ENCODE measurements at regions not wholly inside any gene's neighbourhood (a gene's known extent, or its start where the extent isn't known, plus 50 kb on each side); places are given as distances from the start of the nearest gene placed in this dataset.

DNA sequence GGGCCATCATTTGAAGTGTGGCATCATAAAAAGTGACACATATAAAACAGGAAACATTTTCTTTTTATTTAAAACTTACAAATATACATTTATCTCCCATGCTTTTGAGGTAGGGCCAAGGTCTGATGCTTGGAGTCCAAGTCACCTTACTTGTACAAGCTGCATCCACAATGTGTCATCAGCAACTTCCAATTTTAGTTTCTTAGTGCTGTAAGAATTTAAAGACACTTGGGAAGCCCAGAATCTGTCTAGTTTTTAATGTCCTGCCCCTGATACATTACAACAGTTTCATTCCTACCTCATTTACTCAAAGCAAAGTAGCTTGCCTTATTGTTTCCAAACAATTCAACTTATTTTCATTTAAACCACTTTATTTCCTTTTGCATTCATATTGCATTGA, 297.7 kb downstream of the MTX2 start:
- H3K4me1 ChIP-seq (ENCODE audit: insufficient read depth, low read length) = peaks cover 15% of the 10 kb centered on the region
- no peak overlapping the region for H2AFZ ChIP-seq (ENCODE audit: low read length)
- TF ChIP-seq, protein P1, sequence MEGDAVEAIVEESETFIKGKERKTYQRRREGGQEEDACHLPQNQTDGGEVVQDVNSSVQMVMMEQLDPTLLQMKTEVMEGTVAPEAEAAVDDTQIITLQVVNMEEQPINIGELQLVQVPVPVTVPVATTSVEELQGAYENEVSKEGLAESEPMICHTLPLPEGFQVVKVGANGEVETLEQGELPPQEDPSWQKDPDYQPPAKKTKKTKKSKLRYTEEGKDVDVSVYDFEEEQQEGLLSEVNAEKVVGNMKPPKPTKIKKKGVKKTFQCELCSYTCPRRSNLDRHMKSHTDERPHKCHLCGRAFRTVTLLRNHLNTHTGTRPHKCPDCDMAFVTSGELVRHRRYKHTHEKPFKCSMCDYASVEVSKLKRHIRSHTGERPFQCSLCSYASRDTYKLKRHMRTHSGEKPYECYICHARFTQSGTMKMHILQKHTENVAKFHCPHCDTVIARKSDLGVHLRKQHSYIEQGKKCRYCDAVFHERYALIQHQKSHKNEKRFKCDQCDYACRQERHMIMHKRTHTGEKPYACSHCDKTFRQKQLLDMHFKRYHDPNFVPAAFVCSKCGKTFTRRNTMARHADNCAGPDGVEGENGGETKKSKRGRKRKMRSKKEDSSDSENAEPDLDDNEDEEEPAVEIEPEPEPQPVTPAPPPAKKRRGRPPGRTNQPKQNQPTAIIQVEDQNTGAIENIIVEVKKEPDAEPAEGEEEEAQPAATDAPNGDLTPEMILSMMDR (IDR thresholded peaks at IDR 0.05; ENCODE audit: extremely low read depth, low read depth, low read length) = no peak
- H3K36me3 ChIP-seq (ENCODE audit: insufficient read depth, low read length) = no peaks in the 10 kb centered on the region
- no peak overlapping the region for H3K4me2 ChIP-seq (ENCODE audit: insufficient read depth, low read length)
- H4K20me1 ChIP-seq (ENCODE audit: insufficient read depth, low read length) = no peaks in the 10 kb centered on the region
- no peak overlapping the region for H3K4me3 ChIP-seq (ENCODE audit: insufficient read depth, low read length)
- no peaks in the 10 kb centered on the region for H3K27me3 ChIP-seq (ENCODE audit: insufficient read depth, low read length)
- no peak for DNase-seq (ENCODE audit: insufficient read length, low spot score, missing footprints)
- no peaks in the 10 kb centered on the region for H3K9me3 ChIP-seq (ENCODE audit: low read depth, low read length)
- no peaks in the 10 kb centered on the region for H3K79me2 ChIP-seq (ENCODE audit: insufficient read depth, low read length)
- no peak overlapping the region for H3K27ac ChIP-seq (ENCODE audit: low read depth, low read length)

DNA sequence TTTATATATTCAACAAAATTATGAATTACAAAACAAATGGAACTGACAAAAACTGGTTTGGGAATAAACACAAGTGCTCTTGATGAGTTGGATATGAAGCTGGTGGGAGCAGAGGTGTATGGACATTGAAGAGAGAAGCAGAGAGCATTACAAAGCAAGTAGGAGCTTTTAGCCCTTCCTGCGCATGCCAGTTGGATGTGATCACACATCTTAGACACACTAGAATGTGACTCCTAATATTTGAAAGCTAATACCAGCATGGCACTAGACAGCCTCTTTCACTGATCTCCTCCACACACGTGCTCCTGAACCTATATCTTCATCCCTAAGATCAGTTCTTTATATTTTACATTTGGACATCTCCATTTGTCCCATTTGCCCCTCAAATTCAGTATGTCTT, 298.1 kb downstream of the MTX2 start:
- no peak overlapping the region for H3K4me3 ChIP-seq (ENCODE audit: insufficient read depth, low read length)
- TF ChIP-seq, protein P1 (IDR thresholded peaks at IDR 0.05; ENCODE audit: extremely low read depth, low read depth, low read length) = no peak

DNA sequence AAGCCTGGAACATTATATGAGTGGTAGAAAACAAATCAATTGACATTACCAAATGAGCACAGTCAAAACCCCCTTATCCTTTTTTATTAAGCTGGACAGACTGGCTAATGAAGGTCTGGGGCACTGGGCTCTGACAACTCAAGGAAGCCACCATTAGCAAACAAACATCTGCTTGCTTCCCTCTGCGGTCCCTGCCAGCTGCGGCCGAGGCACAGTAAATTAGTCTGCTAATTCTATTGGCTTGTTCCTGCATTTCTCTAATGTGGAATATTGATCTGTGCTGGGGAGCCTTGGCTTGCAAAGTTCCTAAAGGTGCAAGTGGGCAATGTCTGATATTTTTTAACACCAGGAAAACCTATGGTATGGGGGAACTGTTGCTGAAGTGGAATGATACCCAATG, 300.3 kb downstream of the MTX2 start:
- TF ChIP-seq, protein P1 (IDR thresholded peaks at IDR 0.05; ENCODE audit: extremely low read depth, low read depth, low read length) = no peak
- Histone ChIP-seq H2AFZ (ENCODE audit: low read length) (no peak overlapping the region), H3K4me2 (ENCODE audit: insufficient read depth, low read length) (no peak overlapping the region), H3K4me1 (ENCODE audit: insufficient read depth, low read length) (peaks cover 6% of the 10 kb centered on the region), H3K27ac (ENCODE audit: low read depth, low read length) (no peak overlapping the region), H3K36me3 (ENCODE audit: insufficient read depth, low read length) (no peaks in the 10 kb centered on the region), H3K79me2 (ENCODE audit: insufficient read depth, low read length) (no peaks in the 10 kb centered on the region), H3K27me3 (ENCODE audit: insufficient read depth, low read length) (no peaks in the 10 kb centered on the region), H4K20me1 (ENCODE audit: insufficient read depth, low read length) (no peaks in the 10 kb centered on the region), H3K9me3 (ENCODE audit: low read depth, low read length) (no peaks in the 10 kb centered on the region), H3K4me3 (ENCODE audit: insufficient read depth, low read length) (no peak overlapping the region)
- no peak for DNase-seq (ENCODE audit: insufficient read length, low spot score, missing footprints)

More for the DNA sequence above, 298.1 kb downstream of the MTX2 start:
- H3K27ac ChIP-seq (ENCODE audit: low read depth, low read length) = no peak overlapping the region
- no peaks in the 10 kb centered on the region for H4K20me1 ChIP-seq (ENCODE audit: insufficient read depth, low read length)
- DNase-seq (ENCODE audit: insufficient read length, low spot score, missing footprints) = no peak
- H3K27me3 ChIP-seq (ENCODE audit: insufficient read depth, low read length) = no peaks in the 10 kb centered on the region
- no peaks in the 10 kb centered on the region for H3K79me2 ChIP-seq (ENCODE audit: insufficient read depth, low read length)
- no peak overlapping the region for H3K4me2 ChIP-seq (ENCODE audit: insufficient read depth, low read length)
- H2AFZ ChIP-seq (ENCODE audit: low read length) = no peak overlapping the region
- no peaks in the 10 kb centered on the region for H3K36me3 ChIP-seq (ENCODE audit: insufficient read depth, low read length)
- peaks cover 11% of the 10 kb centered on the region for H3K4me1 ChIP-seq (ENCODE audit: insufficient read depth, low read length)
- H3K9me3 ChIP-seq (ENCODE audit: low read depth, low read length) = no peaks in the 10 kb centered on the region

DNA sequence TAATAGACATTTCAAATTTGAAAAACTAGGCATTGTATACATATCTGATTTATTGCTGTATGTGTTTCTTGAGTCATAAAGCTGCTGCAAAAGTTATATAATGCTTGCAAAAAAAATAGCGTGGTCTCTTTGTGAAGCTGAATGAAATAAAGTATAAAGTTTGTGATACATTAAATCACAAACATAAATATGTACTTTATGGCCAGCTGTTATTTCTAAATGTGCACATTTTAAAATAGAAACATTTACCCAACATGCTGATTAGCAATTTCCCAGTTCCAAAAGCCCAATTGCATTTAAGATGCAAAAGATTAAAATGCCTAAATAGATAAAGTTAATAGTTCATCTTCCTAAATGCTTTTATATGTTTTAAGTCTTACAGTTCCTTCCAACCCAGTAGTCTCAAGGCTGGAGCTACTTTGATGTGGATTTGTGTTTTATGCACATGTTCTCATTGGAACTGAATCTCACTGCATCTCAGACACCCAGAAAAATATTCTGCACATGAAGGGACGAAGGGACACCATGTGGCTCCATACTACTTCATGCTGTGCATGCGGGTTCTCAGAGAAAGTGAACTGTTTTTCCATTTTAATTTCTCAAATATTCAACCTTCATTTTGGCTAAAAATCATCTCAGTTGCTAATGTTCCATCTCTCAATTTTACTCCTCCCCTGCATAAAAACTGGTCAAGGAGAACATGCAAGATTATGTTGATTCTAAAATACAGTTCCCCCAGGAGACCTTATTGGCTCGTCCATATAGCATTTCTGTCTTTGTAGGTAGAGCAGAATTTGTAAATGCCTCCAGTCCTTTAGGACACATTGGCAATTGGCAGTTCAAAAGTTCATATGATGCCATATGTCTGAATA, 304.6 kb downstream of the MTX2 start:
- Histone ChIP-seq H3K27ac (ENCODE audit: low read depth, low read length) (no peak overlapping the region), H3K27me3 (ENCODE audit: insufficient read depth, low read length) (no peaks in the 10 kb centered on the region), H3K4me2 (ENCODE audit: insufficient read depth, low read length) (no peak overlapping the region), H3K79me2 (ENCODE audit: insufficient read depth, low read length) (no peaks in the 10 kb centered on the region), H3K9me3 (ENCODE audit: low read depth, low read length) (no peaks in the 10 kb centered on the region), H3K36me3 (ENCODE audit: insufficient read depth, low read length) (no peaks in the 10 kb centered on the region), H3K4me3 (ENCODE audit: insufficient read depth, low read length) (no peak overlapping the region), H4K20me1 (ENCODE audit: insufficient read depth, low read length) (no peaks in the 10 kb centered on the region), H2AFZ (ENCODE audit: low read length) (no peak overlapping the region), H3K4me1 (ENCODE audit: insufficient read depth, low read length) (no peaks in the 10 kb centered on the region)
- no peak for DNase-seq (ENCODE audit: insufficient read length, low spot score, missing footprints)
- TF ChIP-seq, protein P1 (IDR thresholded peaks at IDR 0.05; ENCODE audit: extremely low read depth, low read depth, low read length) = no peak
